GM23338 (cell line): ENCODE measurements at regions not wholly inside any gene's neighbourhood (a gene's known extent, or its start where the extent isn't known, plus 50 kb on each side); places are given as distances from the start of the nearest gene placed in this dataset.

Experiments
- ATAC-seq: fragments of 200-7000 bp; cut with Tn5 transposase; 3 replicates; pipeline ENCODE4 v1.9.1; 2020
- DNase-seq: peaks from one replicate; pipeline ENCODE4 v3.0.0-alpha.2; 2015; ENCODE audit warnings: low spot score
- H2AFZ ChIP-seq: fragments of 200-600 bp; sonication (generic); 2 replicates; pipeline ENCODE4 v1.8.0; 2016; ENCODE audit warnings: antibody characterized with exemption, mild to moderate bottlenecking, moderate library complexity
- H3F3A ChIP-seq: fragments of 200-600 bp; sonication (generic); replicated peaks from 2 replicates; pipeline ENCODE4 v1.8.0; 2017; ENCODE audit warnings: antibody characterized with exemption, mixed run types, low read depth
- H3K27ac ChIP-seq: fragments of 200-600 bp; sonication (generic); 2 replicates; pipeline ENCODE4 v1.6.1; 2016; ENCODE audit warnings: low read depth
- H3K27me3 ChIP-seq: fragments of 200-600 bp; sonication (generic); 2 replicates; pipeline ENCODE4 v1.8.0; 2016; ENCODE audit warnings: mild to moderate bottlenecking, mixed run types, moderate library complexity; ENCODE audit not compliant: insufficient read depth
- H3K36me3 ChIP-seq: fragments of 200-600 bp; sonication (generic); 2 replicates; pipeline ENCODE4 v1.8.0; 2016; ENCODE audit warnings: mild to moderate bottlenecking; ENCODE audit not compliant: insufficient read depth
- H3K4me1 ChIP-seq: fragments of 200-600 bp; sonication (generic); 2 replicates; pipeline ENCODE4 v1.8.0; 2016; ENCODE audit warnings: mild to moderate bottlenecking, moderate library complexity; ENCODE audit not compliant: insufficient read depth
- H3K4me2 ChIP-seq: fragments of 200-600 bp; sonication (generic); 2 replicates; pipeline ENCODE4 v1.7.1; 2017; ENCODE audit warnings: mixed run types
- H3K4me3 ChIP-seq: fragments of 200-600 bp; sonication (generic); 2 replicates; pipeline ENCODE4 v1.6.1; 2016; ENCODE audit warnings: mixed run types
- H3K79me2 ChIP-seq: fragments of 200-600 bp; sonication (generic); replicated peaks from 2 replicates; pipeline ENCODE4 v1.8.0; 2017; ENCODE audit warnings: mild to moderate bottlenecking; ENCODE audit not compliant: insufficient read depth
- H3K9me2 ChIP-seq: fragments of 200-600 bp; sonication (generic); 2 replicates; pipeline ENCODE4 v1.8.0; 2017; ENCODE audit not compliant: insufficient read depth
- H4K20me1 ChIP-seq: fragments of 200-600 bp; sonication (generic); replicated peaks from 2 replicates; pipeline ENCODE4 v1.8.0; 2017; ENCODE audit warnings: mild to moderate bottlenecking; ENCODE audit not compliant: insufficient read depth
- H3K27ac Mint-ChIP-seq: 2 replicates; pipeline ENCODE4 v1.8.0; 2020; ENCODE audit warnings: inconsistent platforms, mild to moderate bottlenecking, moderate library complexity, mixed read lengths
- H3K27me3 Mint-ChIP-seq: 3 replicates; pipeline ENCODE4 v1.8.0; 2022; ENCODE audit warnings: low read depth, mild to moderate bottlenecking, moderate library complexity, mixed read lengths, inconsistent platforms; ENCODE audit not compliant: insufficient read depth, poor library complexity
- H3K36me3 Mint-ChIP-seq: 3 replicates; pipeline ENCODE4 v1.8.0; 2021; ENCODE audit warnings: low read depth, mild to moderate bottlenecking, inconsistent platforms, moderate library complexity, mixed read lengths
- H3K4me1 Mint-ChIP-seq: 3 replicates; pipeline ENCODE4 v1.8.0; 2020; ENCODE audit warnings: mild to moderate bottlenecking, inconsistent platforms, mixed read lengths
- H3K4me3 Mint-ChIP-seq: 3 replicates; pipeline ENCODE4 v1.8.0; 2021; ENCODE audit warnings: moderate library complexity, mild to moderate bottlenecking, inconsistent platforms, mixed read lengths
- H3K9me3 Mint-ChIP-seq: 3 replicates; pipeline ENCODE4 v1.8.0; 2020; ENCODE audit warnings: moderate library complexity, mild to moderate bottlenecking, inconsistent platforms, mixed read lengths
- CREB1 ChIP-seq: fragments of 250-450 bp; sonication (Bioruptor Pico); IDR thresholded peaks from 2 replicates; pipeline ENCODE4 v1.5.0; 2020; ENCODE audit warnings: low read depth, mild to moderate bottlenecking, moderate library complexity
- EZH2 ChIP-seq: fragments of 200-600 bp; sonication (generic); IDR thresholded peaks from one replicate; pipeline ENCODE4 v1.8.0; 2017; ENCODE audit warnings: antibody characterized with exemption, mild to moderate bottlenecking, low read depth; ENCODE audit not compliant: unreplicated experiment
- EZH2phosphoT487 ChIP-seq: fragments of 200-600 bp; sonication (generic); IDR thresholded peaks from one replicate; pipeline ENCODE4 v1.8.1; 2018; ENCODE audit warnings: antibody characterized with exemption; ENCODE audit not compliant: unreplicated experiment
- JUNB ChIP-seq: IDR thresholded peaks from one replicate; pipeline ENCODE4 v1.6.1; 2016; ENCODE audit warnings: antibody characterized with exemption; ENCODE audit not compliant: unreplicated experiment
- NANOG ChIP-seq: IDR thresholded peaks from 2 replicates; pipeline ENCODE4 v1.6.1; 2016; ENCODE audit warnings: antibody characterized with exemption, borderline replicate concordance
- POLR2AphosphoS5 ChIP-seq: IDR thresholded peaks from 2 replicates; pipeline ENCODE4 v1.6.1; 2016; ENCODE audit warnings: antibody characterized with exemption, low read depth
- STAT1 ChIP-seq: IDR thresholded peaks from one replicate; pipeline ENCODE4 v1.6.1; 2016; ENCODE audit warnings: antibody characterized with exemption; ENCODE audit not compliant: unreplicated experiment
- ZNF331 ChIP-seq: fragments of 250-450 bp; sonication (Bioruptor Pico); IDR thresholded peaks from 2 replicates; pipeline ENCODE4 v1.5.0; 2020; ENCODE audit warnings: low read depth, mild to moderate bottlenecking, moderate library complexity
- TF ChIP-seq, protein P1 (sequence below): IDR thresholded peaks from 2 replicates; pipeline ENCODE4 v1.6.1; 2016; ENCODE audit warnings: antibody characterized with exemption
- TF ChIP-seq, protein P2 (sequence below): IDR thresholded peaks from one replicate; pipeline ENCODE4 v1.6.1; 2018; ENCODE audit warnings: antibody characterized with exemption; ENCODE audit not compliant: unreplicated experiment

DNA sequence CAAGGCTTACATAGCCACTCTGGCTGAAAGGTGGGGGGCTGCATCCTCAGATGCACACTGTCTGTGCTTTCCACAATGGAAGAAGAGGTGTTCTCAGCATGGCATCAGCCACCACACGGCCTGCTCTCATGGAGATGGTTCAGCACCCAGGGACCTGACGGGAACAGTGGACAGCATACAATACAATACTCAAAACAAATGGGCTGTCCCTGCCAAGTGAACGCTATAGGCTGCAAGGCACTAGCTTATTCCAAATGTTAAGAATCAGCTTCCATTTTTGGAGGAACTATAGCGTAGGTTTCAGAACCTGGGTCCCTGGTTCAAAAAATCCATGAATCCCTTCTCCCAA lies 77.2 kb downstream of the ZNF608 start:
- TF ChIP-seq POLR2AphosphoS5 (no peak), ZNF331 (CRISPR knock-in tag) (no peak), EZH2 (no peak), NANOG (no peak), EZH2phosphoT487 (no peak), STAT1 (no peak)
- Histone ChIP-seq H2AFZ (no peak overlapping the region), H3F3A (no peaks in the 10 kb centered on the region), H3K4me2 (no peak overlapping the region), H3K79me2 (peaks cover 92% of the 10 kb centered on the region), H3K4me3 (no peak overlapping the region), H4K20me1 (0 out of 2 replicates have a peak, but pooled peaks cover 3% of the 10 kb centered on the region), H3K27me3 (no peaks in the 10 kb centered on the region), H3K27ac (no peak overlapping the region), H3K36me3 (no peaks in the 10 kb centered on the region), H3K9me2 (no peaks in the 10 kb centered on the region), H3K4me1 (peaks cover 57% of the 10 kb centered on the region)
- Mint-ChIP-seq H3K9me3 (no peaks in the 10 kb centered on the region), H3K27ac (no peak overlapping the region), H3K4me3 (no peak overlapping the region), H3K4me1 (peaks cover 76% of the 10 kb centered on the region), H3K27me3 (peaks cover 2% of the 10 kb centered on the region), H3K36me3 (no peaks in the 10 kb centered on the region; the same call in 2 of the 3 replicates)
- DNase-seq (no peak), ATAC-seq (no peak; the same call in 2 of the 3 replicates)

DNA sequence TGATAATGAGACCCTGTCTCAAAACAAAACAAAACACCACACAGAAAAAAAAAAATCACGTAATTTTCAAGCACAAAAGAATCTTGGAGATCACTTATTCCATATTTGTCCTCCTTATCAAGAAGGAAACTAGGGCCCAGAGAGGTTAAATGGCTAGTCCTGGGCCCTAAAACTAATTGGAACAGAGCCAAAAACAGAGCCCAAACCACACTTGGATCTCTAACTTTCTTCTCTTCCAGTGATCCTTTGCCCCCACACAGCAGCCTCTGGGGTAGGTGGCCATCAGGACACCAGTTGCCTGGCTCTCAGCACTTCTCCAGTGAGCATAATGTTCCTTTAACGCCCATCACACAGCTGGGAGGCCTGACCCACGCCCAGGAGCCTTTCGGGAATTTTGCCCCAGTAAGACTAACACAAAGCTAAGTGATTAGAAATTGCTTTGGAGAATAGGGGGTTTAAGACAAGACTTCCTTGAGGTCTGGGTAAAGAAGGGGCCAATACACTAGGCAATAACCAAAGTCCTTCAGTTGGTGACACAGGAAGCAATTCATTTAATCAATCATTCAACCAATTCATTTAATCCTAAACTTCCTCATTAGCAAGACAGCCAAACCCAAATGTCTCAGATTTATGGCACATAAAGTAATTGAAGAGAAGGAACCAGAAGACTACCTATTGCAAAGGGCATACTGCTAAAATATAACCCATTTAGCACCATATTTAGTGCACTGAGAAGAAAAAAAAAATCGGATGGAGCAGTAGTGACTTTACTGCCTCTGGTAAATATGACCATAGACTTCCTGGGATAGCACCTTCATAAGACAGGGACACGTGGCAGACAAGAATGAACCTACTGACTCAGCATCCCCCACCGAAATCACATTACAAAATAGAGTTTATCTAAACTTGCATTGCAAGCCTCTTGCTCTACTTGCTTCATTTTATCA lies 77.8 kb downstream of the ZNF608 start:
- H3K9me3 Mint-ChIP-seq, result no peaks in the 10 kb centered on the region
- peaks cover 82% of the 10 kb centered on the region for H3K4me1 Mint-ChIP-seq
- Histone ChIP-seq H3K79me2 (peaks cover 90% of the 10 kb centered on the region), H3K27me3 (no peaks in the 10 kb centered on the region), H3K9me2 (no peaks in the 10 kb centered on the region), H3F3A (no peaks in the 10 kb centered on the region), H3K36me3 (no peaks in the 10 kb centered on the region), H3K4me2 (no peak overlapping the region), H3K27ac (no peak overlapping the region), H3K4me3 (no peak overlapping the region), H2AFZ (no peak overlapping the region), H3K4me1 (peaks cover 62% of the 10 kb centered on the region), H4K20me1 (0 out of 2 replicates have a peak, but pooled peaks cover 3% of the 10 kb centered on the region)
- ATAC-seq (no peak), DNase-seq (no peak)
- peaks cover 2% of the 10 kb centered on the region for H3K27me3 Mint-ChIP-seq
- peak overlapping the region; percentile 71; the same call in 1 of the 2 replicates for H3K27ac Mint-ChIP-seq
- TF ChIP-seq ZNF331 (CRISPR knock-in tag) (no peak), EZH2 (no peak), JUNB (no peak), NANOG (no peak), STAT1 (no peak), CREB1 (CRISPR knock-in tag) (no peak), EZH2phosphoT487 (no peak)
- TF ChIP-seq, protein P1, sequence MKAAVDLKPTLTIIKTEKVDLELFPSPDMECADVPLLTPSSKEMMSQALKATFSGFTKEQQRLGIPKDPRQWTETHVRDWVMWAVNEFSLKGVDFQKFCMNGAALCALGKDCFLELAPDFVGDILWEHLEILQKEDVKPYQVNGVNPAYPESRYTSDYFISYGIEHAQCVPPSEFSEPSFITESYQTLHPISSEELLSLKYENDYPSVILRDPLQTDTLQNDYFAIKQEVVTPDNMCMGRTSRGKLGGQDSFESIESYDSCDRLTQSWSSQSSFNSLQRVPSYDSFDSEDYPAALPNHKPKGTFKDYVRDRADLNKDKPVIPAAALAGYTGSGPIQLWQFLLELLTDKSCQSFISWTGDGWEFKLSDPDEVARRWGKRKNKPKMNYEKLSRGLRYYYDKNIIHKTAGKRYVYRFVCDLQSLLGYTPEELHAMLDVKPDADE, result no peak
- TF ChIP-seq, protein P2, sequence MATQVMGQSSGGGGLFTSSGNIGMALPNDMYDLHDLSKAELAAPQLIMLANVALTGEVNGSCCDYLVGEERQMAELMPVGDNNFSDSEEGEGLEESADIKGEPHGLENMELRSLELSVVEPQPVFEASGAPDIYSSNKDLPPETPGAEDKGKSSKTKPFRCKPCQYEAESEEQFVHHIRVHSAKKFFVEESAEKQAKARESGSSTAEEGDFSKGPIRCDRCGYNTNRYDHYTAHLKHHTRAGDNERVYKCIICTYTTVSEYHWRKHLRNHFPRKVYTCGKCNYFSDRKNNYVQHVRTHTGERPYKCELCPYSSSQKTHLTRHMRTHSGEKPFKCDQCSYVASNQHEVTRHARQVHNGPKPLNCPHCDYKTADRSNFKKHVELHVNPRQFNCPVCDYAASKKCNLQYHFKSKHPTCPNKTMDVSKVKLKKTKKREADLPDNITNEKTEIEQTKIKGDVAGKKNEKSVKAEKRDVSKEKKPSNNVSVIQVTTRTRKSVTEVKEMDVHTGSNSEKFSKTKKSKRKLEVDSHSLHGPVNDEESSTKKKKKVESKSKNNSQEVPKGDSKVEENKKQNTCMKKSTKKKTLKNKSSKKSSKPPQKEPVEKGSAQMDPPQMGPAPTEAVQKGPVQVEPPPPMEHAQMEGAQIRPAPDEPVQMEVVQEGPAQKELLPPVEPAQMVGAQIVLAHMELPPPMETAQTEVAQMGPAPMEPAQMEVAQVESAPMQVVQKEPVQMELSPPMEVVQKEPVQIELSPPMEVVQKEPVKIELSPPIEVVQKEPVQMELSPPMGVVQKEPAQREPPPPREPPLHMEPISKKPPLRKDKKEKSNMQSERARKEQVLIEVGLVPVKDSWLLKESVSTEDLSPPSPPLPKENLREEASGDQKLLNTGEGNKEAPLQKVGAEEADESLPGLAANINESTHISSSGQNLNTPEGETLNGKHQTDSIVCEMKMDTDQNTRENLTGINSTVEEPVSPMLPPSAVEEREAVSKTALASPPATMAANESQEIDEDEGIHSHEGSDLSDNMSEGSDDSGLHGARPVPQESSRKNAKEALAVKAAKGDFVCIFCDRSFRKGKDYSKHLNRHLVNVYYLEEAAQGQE, result no peak
- no peak overlapping the region for H3K4me3 Mint-ChIP-seq
- H3K36me3 Mint-ChIP-seq, result no peaks in the 10 kb centered on the region; the same call in 2 of the 3 replicates
